HG02798 (cell line): ENCODE measurements at regions not wholly inside any gene's neighbourhood (a gene's known extent, or its start where the extent isn't known, plus 50 kb on each side); places are given as distances from the start of the nearest gene placed in this dataset.
"Not testable (repeated sequence)": the region's sequence is repeated elsewhere in the genome, so short reads cannot be mapped to it uniquely, and the experiment has no call there.

Source experiments
- ATAC-seq: cut with Tn5 transposase; IDR thresholded peaks from one replicate; pipeline ENCODE4 v1.9.1; 2021; ENCODE audit warnings: mild to moderate bottlenecking; ENCODE audit not compliant: unreplicated experiment, poor library complexity

DNA sequence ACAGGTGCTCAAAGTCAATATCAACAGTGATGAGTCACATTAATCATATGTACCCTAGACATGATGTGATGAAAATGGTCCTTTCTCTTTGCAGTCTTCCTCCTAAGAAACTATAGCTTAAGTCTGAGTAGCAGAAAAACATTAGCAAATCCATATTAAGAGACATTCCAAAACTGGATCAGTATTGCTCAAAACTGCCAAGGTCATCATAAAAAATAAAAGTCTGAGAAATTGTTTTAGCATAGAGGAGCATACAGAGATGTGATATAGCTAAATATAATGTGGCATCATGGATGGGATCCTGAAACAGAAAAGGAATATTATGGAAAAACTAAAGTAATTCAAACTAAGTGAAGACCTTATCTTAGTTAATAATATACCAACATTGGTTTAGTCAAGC, 1316.1 kb downstream of the SUCLG1 start:
- no peak for ATAC-seq

DNA sequence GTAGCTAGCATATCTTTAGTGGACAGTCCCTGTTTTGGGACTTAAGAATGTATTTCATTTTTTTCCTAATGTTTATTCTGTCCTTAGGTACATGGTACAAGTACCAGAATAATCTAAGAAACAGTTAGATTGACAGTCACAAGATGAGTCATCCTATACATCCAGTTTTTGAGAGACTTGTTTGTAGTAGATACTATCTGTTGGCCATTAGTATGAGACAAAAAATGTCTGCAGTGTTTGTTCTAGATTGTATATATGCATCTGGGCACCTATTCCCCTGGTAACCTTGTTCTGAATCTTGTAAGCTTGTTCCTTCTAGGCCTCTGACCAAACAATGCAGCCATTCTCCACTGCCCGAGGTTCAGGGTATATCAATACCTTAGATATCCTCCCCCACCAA, 1343.5 kb downstream of the SUCLG1 start:
- ATAC-seq = no peak

DNA sequence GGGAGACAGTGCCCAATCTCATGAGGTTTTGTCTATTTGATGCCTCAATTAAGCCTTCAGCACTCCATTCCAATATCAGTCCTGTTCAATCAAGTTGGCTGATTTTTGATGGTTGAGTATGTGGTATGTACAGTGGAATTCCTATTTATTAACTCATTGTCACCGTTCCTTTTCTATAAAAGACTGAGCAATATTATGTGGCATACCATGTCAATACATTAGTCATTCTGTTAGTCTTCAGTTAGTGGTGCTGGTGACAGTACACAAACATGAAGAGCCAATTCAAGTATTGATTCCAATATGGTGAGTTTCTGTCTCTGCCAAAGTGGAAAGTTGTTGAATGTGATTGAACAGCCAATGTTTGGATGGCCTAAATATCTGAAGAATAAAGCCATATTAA, 1343.9 kb downstream of the SUCLG1 start:
- no peak for ATAC-seq

DNA sequence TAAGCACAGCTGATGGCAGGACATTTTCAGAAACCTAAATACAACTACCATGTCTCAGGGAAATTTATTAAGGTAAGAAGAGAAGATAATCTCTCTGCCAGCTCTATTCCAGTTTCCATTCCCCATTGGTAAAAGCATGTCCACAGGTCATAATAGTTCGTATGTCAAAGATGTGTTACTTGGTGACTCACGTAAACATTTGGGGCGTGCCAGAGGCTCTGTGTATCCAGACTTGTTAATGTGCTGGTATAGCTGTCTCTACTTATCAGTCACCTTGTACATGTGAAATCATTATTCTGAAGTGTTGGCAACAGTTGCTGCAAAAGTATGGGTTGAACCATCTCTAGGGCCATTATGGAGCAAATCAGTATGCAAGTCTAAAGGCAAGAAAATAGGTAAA, 1345.1 kb downstream of the SUCLG1 start:
- no peak for ATAC-seq

DNA sequence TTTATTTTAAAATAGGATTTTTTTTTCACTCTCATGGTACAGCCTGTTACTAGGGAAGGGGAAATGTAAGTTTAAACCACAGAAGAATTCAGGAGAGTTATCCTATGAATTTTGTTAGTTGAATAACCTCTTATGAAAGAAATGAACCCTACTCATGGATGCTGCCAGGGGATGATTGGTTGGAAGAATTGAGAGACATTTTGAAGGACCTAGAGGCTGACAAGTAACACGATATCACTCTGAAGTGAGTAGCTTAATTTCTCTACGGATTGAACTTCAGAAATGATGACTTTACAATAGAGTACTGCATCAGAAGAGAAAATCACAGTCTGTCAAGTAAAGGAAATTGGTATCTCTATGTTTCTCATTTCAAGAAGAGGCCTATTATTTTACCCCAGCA, 1346.2 kb downstream of the SUCLG1 start:
- no peak for ATAC-seq

DNA sequence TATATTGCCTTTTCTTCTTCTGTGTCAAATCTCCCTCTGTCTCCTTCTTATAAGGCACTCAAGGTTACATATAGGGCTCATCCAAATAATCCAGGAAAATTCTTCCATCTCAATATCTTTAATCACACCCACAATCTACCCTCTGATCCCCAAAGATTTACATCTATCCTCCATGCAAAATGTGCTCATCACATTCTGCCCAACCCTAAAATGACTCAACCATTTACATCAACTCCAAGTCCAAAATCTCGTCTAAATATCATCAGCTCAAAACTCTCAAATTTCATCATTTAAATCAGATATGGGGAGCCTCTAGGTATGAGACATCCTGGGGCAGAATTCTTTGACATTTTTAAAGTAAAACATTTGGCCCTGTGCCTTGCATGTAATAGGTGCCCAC, 1349.8 kb downstream of the SUCLG1 start:
- no peak for ATAC-seq

DNA sequence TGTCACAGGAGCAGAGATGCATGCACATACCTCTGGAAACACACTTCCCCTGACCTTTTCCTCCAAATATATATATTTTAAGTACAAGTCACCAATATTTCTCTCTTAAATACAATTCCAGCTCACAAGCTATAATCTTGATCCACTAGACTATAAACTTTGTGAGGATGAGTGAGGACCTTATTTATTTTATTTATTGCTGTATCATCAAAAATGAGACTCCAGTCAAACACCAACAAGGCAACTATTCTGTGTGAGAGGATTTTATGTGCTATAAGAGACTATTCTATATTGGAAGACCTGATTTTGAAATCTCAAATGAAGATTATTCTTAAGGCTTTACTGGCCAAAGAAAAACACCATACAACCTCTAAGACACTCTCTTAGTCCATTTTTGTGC, 1352.2 kb downstream of the SUCLG1 start:
- ATAC-seq = no peak

DNA sequence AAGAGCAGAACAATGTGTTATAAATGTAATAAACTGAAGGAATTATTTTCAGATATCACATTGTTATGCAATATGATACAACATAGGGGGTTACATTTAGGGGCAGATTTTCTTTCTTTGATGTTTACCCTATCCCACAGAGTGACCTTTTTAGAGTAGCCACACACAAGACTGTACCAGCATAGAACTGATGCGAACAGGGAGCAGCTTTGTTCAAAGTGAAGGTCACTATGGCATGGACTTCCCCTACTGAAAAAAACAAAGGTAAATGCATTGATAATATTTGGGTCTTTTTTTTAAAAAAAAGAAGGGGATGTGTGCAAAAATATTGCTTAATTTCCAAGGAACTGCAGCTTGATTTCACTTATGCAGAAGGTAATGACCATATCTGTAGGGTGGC, 1354.9 kb downstream of the SUCLG1 start:
- ATAC-seq = no peak

DNA sequence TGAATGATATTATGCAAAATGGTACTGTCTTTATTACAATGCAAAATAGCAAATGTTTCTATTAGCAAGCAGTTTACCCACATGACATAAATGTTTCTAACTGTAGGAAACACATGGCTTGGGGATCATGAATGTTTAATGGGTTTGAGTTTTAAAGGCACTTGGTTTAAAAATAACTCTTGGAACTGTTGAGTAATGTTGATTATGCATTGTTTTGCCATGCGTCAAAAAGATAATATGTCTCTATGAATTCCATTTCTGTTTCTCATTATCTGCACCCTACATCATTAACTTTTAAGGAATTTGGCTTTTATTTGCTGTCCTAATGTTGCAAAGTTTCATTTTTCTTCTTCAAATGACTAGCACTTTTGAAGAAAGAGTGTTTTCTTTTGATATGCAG, 1355.5 kb downstream of the SUCLG1 start:
- ATAC-seq = no peak

DNA sequence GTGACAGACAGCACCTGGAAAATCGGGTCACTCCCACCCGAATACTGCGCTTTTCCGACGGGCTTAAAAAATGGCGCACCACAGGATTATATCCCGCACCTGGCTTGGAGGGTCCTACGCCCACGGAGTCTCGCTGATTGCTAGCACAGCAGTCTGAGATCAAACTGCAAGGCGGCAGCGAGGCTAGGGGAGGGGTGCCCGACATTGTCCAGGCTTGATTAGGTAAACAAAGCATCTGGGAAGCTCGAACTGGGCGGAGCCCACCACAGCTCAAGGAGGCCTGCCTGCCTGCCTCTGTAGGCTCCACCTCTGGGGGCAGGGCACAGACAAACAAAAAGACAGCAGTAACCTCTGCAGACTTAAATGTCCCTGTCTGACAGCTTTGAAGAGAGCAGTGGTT, 1370.0 kb downstream of the SUCLG1 start:
- ATAC-seq = not testable (repeated sequence)

DNA sequence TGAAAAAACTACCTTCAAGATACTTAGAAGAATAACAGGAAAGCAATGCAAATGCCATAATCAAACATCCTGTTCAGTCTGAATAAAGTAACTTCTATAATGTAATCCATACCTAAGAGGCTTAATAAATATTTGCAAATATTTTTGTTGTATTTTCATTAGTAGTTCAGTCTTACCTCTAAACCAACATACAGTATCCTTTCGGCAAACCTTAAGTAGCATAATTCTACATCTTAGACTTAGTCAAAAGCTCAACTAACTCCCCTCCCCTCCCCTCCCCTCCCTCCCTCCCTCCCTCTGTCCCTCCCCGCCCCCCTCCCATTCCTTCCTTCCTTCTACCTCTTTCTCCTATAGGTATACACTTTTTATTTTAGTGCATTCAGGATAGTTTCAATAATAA, 1373.2 kb downstream of the SUCLG1 start:
- ATAC-seq = no peak

DNA sequence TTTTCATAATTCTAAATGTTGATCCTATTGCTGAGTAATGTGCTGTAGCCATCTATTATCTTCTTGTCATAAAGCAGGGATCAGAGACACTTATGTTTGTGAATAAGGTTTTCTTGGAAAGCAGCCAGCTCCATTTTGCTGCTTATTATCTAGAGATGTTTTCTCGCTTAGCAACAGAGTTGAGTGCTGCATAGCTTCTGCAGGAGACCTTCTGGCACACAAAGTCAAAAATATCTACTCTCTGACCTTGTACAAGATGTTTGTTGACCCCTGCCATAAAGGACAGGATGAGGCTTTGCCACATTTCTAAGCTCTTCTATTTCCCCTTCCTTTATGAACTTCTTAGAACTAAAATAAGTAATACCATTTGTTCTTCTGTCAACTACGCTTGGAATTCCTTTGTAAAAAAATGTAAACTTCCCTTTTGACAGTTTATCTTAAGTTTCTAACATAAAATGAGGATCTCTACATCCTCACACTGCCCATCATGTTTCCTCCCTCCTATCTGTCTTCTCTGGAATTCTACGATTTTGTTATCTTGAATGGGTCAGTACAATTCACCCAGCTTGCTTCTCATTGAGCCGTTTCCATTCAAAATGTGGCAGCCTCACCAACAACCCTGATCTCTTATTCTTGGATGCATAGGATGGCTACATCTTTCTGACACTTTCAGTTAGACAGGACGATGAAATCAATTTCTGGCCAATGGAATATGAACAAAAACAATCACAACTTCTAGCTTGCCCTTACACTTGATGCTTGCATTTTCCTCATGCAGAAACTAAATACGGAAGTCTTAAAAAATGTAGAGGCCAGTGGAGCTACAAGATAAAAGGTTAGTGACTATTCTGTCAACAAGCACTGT, 1377.0 kb downstream of the SUCLG1 start:
- ATAC-seq = no peak

DNA sequence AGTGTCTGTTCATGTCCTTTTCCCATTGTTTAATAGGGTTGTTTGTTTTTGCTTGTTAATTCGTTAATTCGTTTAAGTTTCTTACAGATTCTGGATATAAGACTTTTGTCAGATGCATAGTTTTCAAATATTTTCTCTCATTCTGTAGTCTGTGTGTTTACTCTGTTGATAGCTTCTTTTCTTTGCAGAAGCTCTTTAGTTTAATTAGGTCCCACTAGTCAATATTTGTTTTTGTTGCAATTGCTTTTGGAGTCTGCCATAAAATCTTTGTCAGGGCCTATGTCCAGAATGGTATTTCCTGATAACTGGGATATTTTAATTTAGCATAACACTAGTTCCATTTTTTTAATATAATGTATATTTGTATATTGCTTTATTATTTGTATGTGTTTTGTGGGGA, 1380.1 kb downstream of the SUCLG1 start:
- ATAC-seq = no peak

DNA sequence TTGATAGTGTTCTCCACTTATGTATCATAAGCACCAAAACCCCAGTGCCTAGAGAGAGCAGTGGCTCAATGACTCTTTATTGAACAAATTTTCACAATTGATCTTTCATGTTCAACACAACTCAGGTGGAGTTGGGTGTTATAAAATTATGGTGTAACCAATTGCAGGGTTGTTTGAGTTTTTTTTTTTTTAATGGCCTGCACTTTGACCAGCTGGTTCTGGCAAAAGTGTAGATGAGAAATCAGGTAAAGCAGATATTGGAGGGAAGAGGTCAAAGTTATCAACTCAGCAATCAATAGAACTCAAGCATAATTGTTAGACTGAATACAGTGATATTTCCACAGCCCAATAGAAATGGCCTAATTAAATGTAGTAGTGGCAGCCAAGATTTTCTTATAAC, 1386.3 kb downstream of the SUCLG1 start:
- no peak for ATAC-seq

DNA sequence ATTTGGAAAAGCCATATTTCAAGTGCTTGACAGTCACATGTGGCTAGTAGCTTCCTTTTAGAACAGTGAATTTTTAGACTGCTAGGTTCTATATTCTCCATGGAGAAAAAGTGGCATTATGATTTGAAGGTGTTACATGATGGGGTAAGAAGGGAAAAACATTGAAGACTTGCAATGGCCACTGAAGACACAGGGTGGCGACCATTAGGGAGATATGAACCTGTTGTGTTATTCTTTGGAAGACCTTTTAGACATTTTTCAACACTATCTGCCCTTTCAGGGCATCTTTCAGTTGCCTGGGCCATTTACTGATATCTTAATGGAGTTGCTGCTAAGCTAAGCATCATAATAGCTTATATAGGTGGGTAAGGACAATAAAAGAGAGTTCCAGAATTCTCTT, 1387.2 kb downstream of the SUCLG1 start:
- ATAC-seq = no peak

DNA sequence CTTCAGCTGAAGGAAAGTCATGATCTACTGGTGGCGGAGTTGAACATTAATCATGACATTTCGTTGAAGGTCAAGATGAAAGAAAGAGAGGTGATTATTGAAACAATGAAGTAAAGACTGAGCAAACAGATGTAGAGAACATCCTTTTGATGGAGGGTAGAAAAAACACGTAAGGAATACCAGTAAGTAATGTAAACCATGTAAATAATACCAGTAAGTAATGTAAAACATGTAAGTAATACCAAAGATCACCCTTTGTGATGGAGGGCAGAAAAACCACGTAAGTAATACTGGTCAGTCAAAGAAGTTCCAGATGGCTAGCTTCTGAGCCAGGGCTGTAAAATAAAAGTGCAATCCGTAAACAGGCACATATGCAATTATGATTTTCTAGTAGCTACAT, 1387.7 kb downstream of the SUCLG1 start:
- no peak for ATAC-seq

DNA sequence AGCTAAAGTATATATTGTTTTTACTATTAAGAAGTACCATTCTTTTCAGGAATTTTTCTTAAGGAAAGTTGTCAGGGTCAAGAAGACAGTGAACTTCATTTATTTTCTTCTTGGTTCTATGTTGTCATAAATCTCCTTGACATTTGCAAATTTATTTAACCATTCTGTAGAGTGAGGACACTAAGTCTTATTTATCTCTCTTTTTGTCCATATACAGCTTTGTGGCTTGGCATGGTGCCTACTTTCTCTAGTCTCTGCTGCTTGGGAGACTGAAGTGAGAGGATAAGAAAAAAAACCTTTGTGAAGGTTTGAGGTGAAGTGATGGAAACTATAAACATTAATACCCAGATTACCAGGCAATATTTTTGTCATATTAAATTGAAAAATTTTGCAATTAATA, 1389.4 kb downstream of the SUCLG1 start:
- ATAC-seq = no peak

DNA sequence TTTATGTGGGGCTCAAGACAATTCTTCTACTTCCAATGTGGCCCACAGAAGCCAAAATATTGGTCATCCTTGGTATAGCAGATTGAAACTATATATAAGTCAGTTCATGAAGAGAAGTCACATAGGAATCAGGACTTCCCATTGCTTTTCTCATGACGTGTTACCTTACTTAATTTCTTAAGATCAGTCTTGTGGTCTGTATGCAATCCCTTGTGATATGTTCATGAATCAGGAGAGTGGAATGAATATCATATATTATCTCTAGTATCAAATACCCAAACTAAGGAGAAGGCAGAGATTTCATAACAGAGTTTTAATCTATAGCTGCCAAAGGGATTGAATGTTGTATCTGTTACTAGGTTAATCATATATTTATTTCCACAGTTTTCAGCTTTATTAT, 1390.4 kb downstream of the SUCLG1 start:
- no peak for ATAC-seq

DNA sequence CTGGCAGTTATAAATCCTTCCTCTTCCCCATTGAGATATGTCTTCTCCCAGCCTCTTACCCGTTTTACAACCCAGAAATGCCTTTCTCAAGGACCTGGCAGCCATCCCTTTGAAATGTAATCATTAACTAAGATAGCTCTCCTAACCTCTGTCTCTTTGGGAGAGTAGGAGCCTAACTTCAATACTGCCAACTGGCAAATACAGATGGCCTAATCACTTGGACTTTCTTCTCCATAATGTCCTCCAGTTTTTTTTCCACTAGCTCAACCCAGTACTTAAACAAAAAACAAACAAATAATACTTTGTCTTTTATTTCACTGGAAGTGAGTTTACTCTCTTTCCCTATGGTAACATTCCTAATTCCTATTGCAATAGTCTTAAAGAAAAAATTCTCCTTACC, 1391.1 kb downstream of the SUCLG1 start:
- no peak for ATAC-seq

DNA sequence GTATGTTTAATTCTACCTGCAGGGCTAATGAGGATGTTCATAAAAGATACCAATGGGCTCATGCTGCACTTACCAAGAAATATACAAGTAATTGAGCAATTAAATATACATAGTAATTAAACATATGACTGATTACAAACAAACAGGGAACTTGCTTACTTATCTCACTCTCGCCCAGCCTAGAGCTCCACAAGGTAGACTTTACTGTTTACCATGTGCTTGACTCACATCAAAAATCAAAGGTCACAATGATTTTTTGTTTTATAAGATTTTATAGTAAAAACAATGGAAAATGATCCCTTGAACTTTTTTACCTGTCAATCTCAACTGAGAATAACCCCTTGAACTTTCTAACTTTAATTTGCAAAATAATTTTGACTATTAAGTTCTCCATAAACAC, 1395.1 kb downstream of the SUCLG1 start:
- ATAC-seq = no peak

DNA sequence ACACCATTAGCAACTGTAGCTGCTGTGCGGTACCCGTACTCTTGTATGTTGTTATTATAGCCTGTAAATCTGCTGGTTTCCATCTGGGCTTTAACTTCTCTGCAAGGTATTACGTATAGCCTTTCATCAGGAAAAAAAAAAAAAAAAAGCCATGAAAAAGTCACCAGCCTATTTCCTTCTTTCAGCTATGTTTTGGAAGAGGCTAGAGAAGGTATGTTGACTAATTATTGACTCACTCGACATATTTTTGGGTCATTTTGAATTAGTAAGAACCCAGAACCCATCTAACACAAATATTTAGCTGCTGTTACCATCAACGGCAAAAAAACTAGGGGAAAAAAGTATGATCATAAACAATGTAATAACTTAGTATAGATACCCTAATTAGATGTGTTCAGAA, 1395.6 kb downstream of the SUCLG1 start:
- no peak for ATAC-seq

DNA sequence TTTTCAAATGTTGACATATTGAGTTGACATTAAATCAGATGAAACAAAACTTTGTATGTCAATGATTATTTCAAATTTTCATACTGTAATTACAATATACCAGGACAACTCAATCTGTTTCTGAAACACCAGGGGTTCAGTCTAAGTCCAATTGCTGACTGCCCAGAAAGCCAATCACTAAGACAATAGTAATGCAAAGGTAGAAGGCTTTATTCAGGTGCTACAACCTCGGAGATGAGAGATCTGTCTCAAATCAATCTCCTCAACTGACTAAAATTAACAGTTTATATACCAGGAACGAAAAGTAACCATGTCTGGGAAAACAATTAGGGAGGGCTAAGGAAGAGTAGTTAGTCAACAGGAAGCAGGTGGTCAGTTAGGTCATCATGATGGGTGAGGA, 1400.4 kb downstream of the SUCLG1 start:
- ATAC-seq = no peak
